H9 (cell line): ENCODE measurements at regions not wholly inside any gene's neighbourhood (a gene's known extent, or its start where the extent isn't known, plus 50 kb on each side); places are given as distances from the start of the nearest gene placed in this dataset.

Experiments
- DNase-seq: peaks from one replicate; pipeline ENCODE4 v3.0.0-alpha.2; 2017
- H2AFZ ChIP-seq: one replicate; pipeline ENCODE4 v1.6.1; 2013; ENCODE audit warnings: mild to moderate bottlenecking, low read length, control low read depth, moderate library complexity
- H2AK5ac ChIP-seq: 2 replicates; pipeline ENCODE4 v1.6.1; 2013; ENCODE audit warnings: low read length, control low read depth, mixed read lengths; ENCODE audit not compliant: insufficient read length
- H2BK120ac ChIP-seq: one replicate; pipeline ENCODE4 v1.6.1; 2013; ENCODE audit warnings: low read depth, mild to moderate bottlenecking, low read length, control low read depth, inconsistent platforms; ENCODE audit not compliant: poor library complexity, severe bottlenecking
- H2BK12ac ChIP-seq: 2 replicates; pipeline ENCODE4 v1.6.1; 2013; ENCODE audit warnings: low read length, control low read depth, mixed read lengths, low read depth; ENCODE audit not compliant: insufficient read length
- H2BK15ac ChIP-seq: 2 replicates; pipeline ENCODE4 v1.6.1; 2013; ENCODE audit warnings: low read depth, low read length, control low read depth
- H2BK20ac ChIP-seq: one replicate; pipeline ENCODE4 v1.6.1; 2013; ENCODE audit warnings: low read depth, mild to moderate bottlenecking, low read length, control low read depth, inconsistent platforms; ENCODE audit not compliant: poor library complexity, severe bottlenecking
- H2BK5ac ChIP-seq: 2 replicates; pipeline ENCODE4 v1.6.1; 2013; ENCODE audit warnings: low read length, control low read depth, mixed read lengths; ENCODE audit not compliant: insufficient read length
- H3K14ac ChIP-seq: 2 replicates; pipeline ENCODE4 v1.6.1; 2013; ENCODE audit warnings: low read length, control low read depth; ENCODE audit not compliant: insufficient read depth
- H3K18ac ChIP-seq: 2 replicates; pipeline ENCODE4 v1.6.1; 2013; ENCODE audit warnings: low read depth, mild to moderate bottlenecking, mixed read lengths, low read length, control low read depth; ENCODE audit not compliant: insufficient read length
- H3K23ac ChIP-seq: 2 replicates; pipeline ENCODE4 v1.6.1; 2013; ENCODE audit warnings: low read length, control low read depth, mixed read lengths, low read depth; ENCODE audit not compliant: insufficient read length
- H3K23me2 ChIP-seq: 2 replicates; pipeline ENCODE4 v1.6.1; 2013; ENCODE audit warnings: low read depth, mild to moderate bottlenecking, mixed read lengths, low read length, control low read depth; ENCODE audit not compliant: insufficient read length, poor library complexity, severe bottlenecking
- H3K27ac ChIP-seq: 2 replicates; pipeline ENCODE4 v1.5.1; 2013; ENCODE audit warnings: low read length, control low read depth, mixed read lengths, low read depth; ENCODE audit not compliant: insufficient read length
- H3K27me3 ChIP-seq: 2 replicates; pipeline ENCODE4 v1.6.1; 2013; ENCODE audit warnings: low read length, control low read depth, inconsistent platforms; ENCODE audit not compliant: insufficient read depth
- H3K4ac ChIP-seq: 2 replicates; pipeline ENCODE4 v1.6.1; 2013; ENCODE audit warnings: low read depth, mild to moderate bottlenecking, control low read depth, inconsistent platforms, low read length, moderate library complexity
- H3K4me1 ChIP-seq: 2 replicates; pipeline ENCODE4 v1.6.1; 2013; ENCODE audit warnings: low read length, control low read depth, inconsistent platforms; ENCODE audit not compliant: insufficient read depth
- H3K4me2 ChIP-seq: 2 replicates; pipeline ENCODE4 v1.6.1; 2013; ENCODE audit warnings: low read length, control low read depth, mixed read lengths; ENCODE audit not compliant: insufficient read length, insufficient read depth
- H3K56ac ChIP-seq: 2 replicates; pipeline ENCODE4 v1.6.1; 2013; ENCODE audit warnings: low read depth, mild to moderate bottlenecking, mixed read lengths, low read length, control low read depth; ENCODE audit not compliant: insufficient read length
- H3K79me1 ChIP-seq: 2 replicates; pipeline ENCODE4 v1.6.1; 2013; ENCODE audit warnings: low read depth, mild to moderate bottlenecking, moderate library complexity, low read length, control low read depth, inconsistent platforms; ENCODE audit not compliant: insufficient read depth, poor library complexity, severe bottlenecking
- H3K79me2 ChIP-seq: 2 replicates; pipeline ENCODE4 v1.6.1; 2013; ENCODE audit warnings: low read length, control low read depth, inconsistent platforms; ENCODE audit not compliant: insufficient read depth
- H3K9ac ChIP-seq: 2 replicates; pipeline ENCODE4 v1.6.1; 2013; ENCODE audit warnings: low read length, control low read depth, mixed read lengths; ENCODE audit not compliant: insufficient read length; ENCODE audit errors: extremely low read depth
- H3K9me3 ChIP-seq: one replicate; pipeline ENCODE4 v1.6.1; 2013; ENCODE audit warnings: low read depth, low read length, inconsistent platforms; ENCODE audit not compliant: control insufficient read depth
- H3T11ph ChIP-seq: one replicate; pipeline ENCODE4 v1.6.1; 2013; ENCODE audit warnings: mild to moderate bottlenecking, low read length, control low read depth, inconsistent platforms
- H4K20me1 ChIP-seq: one replicate; pipeline ENCODE4 v1.6.1; 2013; ENCODE audit not compliant: control insufficient read depth, insufficient read length, insufficient read depth
- H4K5ac ChIP-seq: 2 replicates; pipeline ENCODE4 v1.6.1; 2013; ENCODE audit warnings: low read depth, mild to moderate bottlenecking, mixed read lengths, low read length, control low read depth; ENCODE audit not compliant: insufficient read length
- H4K8ac ChIP-seq: replicated peaks from 2 replicates; pipeline ENCODE4 v1.6.1; 2013; ENCODE audit warnings: low read length, control low read depth, mixed read lengths, low read depth; ENCODE audit not compliant: insufficient read length
- H4K91ac ChIP-seq: 2 replicates; pipeline ENCODE4 v1.6.1; 2013; ENCODE audit warnings: low read depth, mild to moderate bottlenecking, moderate library complexity, mixed read lengths, low read length, control low read depth; ENCODE audit not compliant: insufficient read length
- H3K27ac Mint-ChIP-seq, 3 experiments: 2 replicates in 2 of 3; 3 replicates in 1 of 3; pipeline ENCODE4 v1.8.0; 2020 to 2021; ENCODE audit warnings: mixed read lengths in 3 of 3, mild to moderate bottlenecking in 1 of 3, moderate library complexity in 1 of 3
- H3K27me3 Mint-ChIP-seq: 2 replicates; pipeline ENCODE4 v1.8.0; 2021; ENCODE audit warnings: low read depth, mild to moderate bottlenecking, moderate library complexity, mixed read lengths
- H3K36me3 Mint-ChIP-seq, 3 experiments: 2 replicates in 2 of 3; 3 replicates in 1 of 3; pipeline ENCODE4 v1.8.0; 2020 to 2021; ENCODE audit warnings: low read depth in 3 of 3, mixed read lengths in 3 of 3; ENCODE audit not compliant: insufficient read depth in 1 of 3
- H3K4me1 Mint-ChIP-seq, 2 experiments: 2 replicates each; pipeline ENCODE4 v1.8.0; 2020; ENCODE audit warnings: mixed read lengths in 2 of 2
- H3K4me3 Mint-ChIP-seq, 2 experiments: 2 replicates in 1 of 2; 3 replicates in 1 of 2; pipeline ENCODE4 v1.8.0; 2020 to 2021; ENCODE audit warnings: mild to moderate bottlenecking in 2 of 2, mixed read lengths in 2 of 2, moderate library complexity in 1 of 2
- H3K9me3 Mint-ChIP-seq, 2 experiments: 2 replicates in 1 of 2; 3 replicates in 1 of 2; pipeline ENCODE4 v1.8.0; 2020; ENCODE audit warnings: mild to moderate bottlenecking in 2 of 2, mixed read lengths in 2 of 2, moderate library complexity in 1 of 2
- CTCF ChIP-seq: fragments of 200-600 bp; sonication (generic); conservative IDR thresholded peaks from 3 replicates; pipeline ENCODE4 v1.8.0; 2021; ENCODE audit warnings: antibody characterized with exemption, mild to moderate bottlenecking

GRCh38 chr2:71823526-71823925 lies 324.1 kb downstream of the CYP26B1 start:
- H3K56ac ChIP-seq: no peak overlapping the region
- H4K5ac ChIP-seq: no peak overlapping the region
- H3K4me1 ChIP-seq: no peaks in the 10 kb centered on the region
- H3K27me3 Mint-ChIP-seq: peaks cover 1% of the 10 kb centered on the region; the same call in 1 of the 2 replicates
- no peak overlapping the region for H3K9ac ChIP-seq
- H2BK20ac ChIP-seq: no peak overlapping the region
- H3K18ac ChIP-seq: no peak overlapping the region
- no peaks in the 10 kb centered on the region for H3K79me1 ChIP-seq
- H4K20me1 ChIP-seq: no peaks in the 10 kb centered on the region
- no peak overlapping the region for H3K23ac ChIP-seq
- no peak overlapping the region for H3K27ac Mint-ChIP-seq
- no peak overlapping the region for H4K91ac ChIP-seq
- no peak overlapping the region for H2BK5ac ChIP-seq
- H3K27me3 ChIP-seq: no peaks in the 10 kb centered on the region
- no peaks in the 10 kb centered on the region for H3K23me2 ChIP-seq
- no peak for TF ChIP-seq CTCF
- no peak overlapping the region for H3K4me3 Mint-ChIP-seq
- H3K36me3 Mint-ChIP-seq: peaks cover 0 to 10% (median 0%) of the 10 kb centered on the region in 3 experiments; a peak in 1 of 7 replicates
- H3K4ac ChIP-seq: no peak overlapping the region
- no peak overlapping the region for H4K8ac ChIP-seq
- no peak overlapping the region for H2AK5ac ChIP-seq
- H3K9me3 ChIP-seq: no peaks in the 10 kb centered on the region
- H3K14ac ChIP-seq: no peak overlapping the region
- H3K79me2 ChIP-seq: no peaks in the 10 kb centered on the region
- H2AFZ ChIP-seq: no peak overlapping the region
- H3K27ac ChIP-seq: no peak overlapping the region
- H2BK15ac ChIP-seq: no peak overlapping the region
- DNase-seq: no peak
- H3K4me2 ChIP-seq: no peak overlapping the region
- no peak overlapping the region for H2BK120ac ChIP-seq
- peaks cover 18 to 19% of the 10 kb centered on the region in 2 experiments for H3K9me3 Mint-ChIP-seq
- H3T11ph ChIP-seq: no peak overlapping the region
- peaks cover 0 to 3% of the 10 kb centered on the region in 2 experiments; a peak in 2 of 4 replicates for H3K4me1 Mint-ChIP-seq
- H2BK12ac ChIP-seq: no peak overlapping the region
